Hepatocyte (in vitro differentiated cells): ENCODE measurements at regions not wholly inside any gene's neighbourhood (a gene's known extent, or its start where the extent isn't known, plus 50 kb on each side); places are given as distances from the start of the nearest gene placed in this dataset.
A peak's percentile ranks its signal among the peaks of the same experiment; 100 is the strongest.

ENCODE experiments used
- DNase-seq: peaks from one replicate; pipeline ENCODE4 v3.0.0-alpha.2; 2016; ENCODE audit warnings: low spot score
- H2AFZ ChIP-seq: fragments of 200-600 bp; sonication (generic); 2 replicates; pipeline ENCODE4 v1.6.0; 2016; ENCODE audit warnings: antibody characterized with exemption, mild to moderate bottlenecking
- H3K27ac ChIP-seq: fragments of 200-600 bp; sonication (generic); 2 replicates; pipeline ENCODE4 v1.5.1; 2016; ENCODE audit warnings: mild to moderate bottlenecking
- H3K27me3 ChIP-seq: fragments of 200-600 bp; sonication (generic); 2 replicates; pipeline ENCODE4 v1.6.1; 2016
- H3K36me3 ChIP-seq: fragments of 200-600 bp; sonication (generic); replicated peaks from 2 replicates; pipeline ENCODE4 v1.5.1; 2016; ENCODE audit warnings: low read depth; ENCODE audit not compliant: insufficient read depth
- H3K4me1 ChIP-seq: fragments of 200-600 bp; sonication (generic); 2 replicates; pipeline ENCODE4 v1.5.1; 2016; ENCODE audit warnings: mild to moderate bottlenecking, moderate library complexity; ENCODE audit not compliant: insufficient read depth
- H3K4me2 ChIP-seq: fragments of 200-600 bp; sonication (generic); 2 replicates; pipeline ENCODE4 v1.6.0; 2016
- H3K4me3 ChIP-seq: fragments of 200-600 bp; sonication (generic); 2 replicates; pipeline ENCODE4 v1.5.1; 2016; ENCODE audit warnings: mild to moderate bottlenecking
- H3K79me2 ChIP-seq: fragments of 200-600 bp; sonication (generic); 2 replicates; pipeline ENCODE4 v1.6.0; 2017; ENCODE audit warnings: mild to moderate bottlenecking
- H3K9me2 ChIP-seq: fragments of 200-600 bp; sonication (generic); replicated peaks from 2 replicates; pipeline ENCODE4 v1.6.0; 2017; ENCODE audit warnings: mild to moderate bottlenecking; ENCODE audit not compliant: insufficient read depth
- H3K9me3 ChIP-seq: fragments of 200-600 bp; sonication (generic); 2 replicates; pipeline ENCODE4 v1.5.1; 2016; ENCODE audit warnings: low read depth, mild to moderate bottlenecking
- H4K20me1 ChIP-seq: fragments of 200-600 bp; sonication (generic); 2 replicates; pipeline ENCODE4 v1.6.0; 2016; ENCODE audit warnings: mild to moderate bottlenecking; ENCODE audit not compliant: insufficient read depth, poor library complexity, severe bottlenecking
- EZH2 ChIP-seq: fragments of 200-600 bp; sonication (generic); IDR thresholded peaks from 2 replicates; pipeline ENCODE4 v1.6.1; 2016; ENCODE audit warnings: antibody characterized with exemption, mild to moderate bottlenecking, borderline replicate concordance
- EZH2phosphoT487 ChIP-seq: fragments of 200-600 bp; sonication (generic); IDR thresholded peaks from one replicate; pipeline ENCODE4 v1.6.1; 2018; ENCODE audit warnings: antibody characterized with exemption, mild to moderate bottlenecking, low read depth, moderate library complexity; ENCODE audit not compliant: unreplicated experiment, severe bottlenecking
- WGBS: methylation state at CpG from one replicate; pipeline ENCODE4 v1.1.6; 2016; ENCODE audit warnings: low lambda C conversion rate; ENCODE audit errors: missing lambda C conversion rate; 5-methylcytosine and 5-hydroxymethylcytosine counted together
- TF ChIP-seq, protein P1 (sequence below): fragments of 200-600 bp; sonication (generic); IDR thresholded peaks from 2 replicates; pipeline ENCODE4 v1.5.1; 2016; ENCODE audit warnings: antibody characterized with exemption, mild to moderate bottlenecking; ENCODE audit not compliant: poor library complexity

DNA sequence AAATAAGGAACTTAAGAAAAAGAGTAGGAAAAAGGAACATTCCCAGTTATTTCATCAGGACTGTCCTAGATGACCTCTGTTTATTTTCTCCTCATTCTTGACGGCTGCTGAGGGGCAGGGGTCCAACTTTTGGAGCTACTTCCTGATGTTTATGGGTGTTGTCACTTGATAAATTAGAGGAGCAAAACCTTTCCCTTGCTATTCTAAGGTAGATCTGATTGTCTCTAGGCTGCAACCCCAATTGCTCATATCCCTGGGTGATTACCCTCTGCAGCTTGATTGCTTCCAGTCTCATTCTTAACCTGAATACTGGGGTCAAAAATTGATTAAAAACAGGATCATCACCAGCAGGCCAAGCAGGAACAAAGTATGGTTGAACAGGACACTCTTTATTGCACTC is 311.0 kb upstream of the NDN start:
- no peaks in the 10 kb centered on the region for H3K79me2 ChIP-seq
- WGBS: 38% methylated on average over 1 of the region's 1 CpG
- H3K4me3 ChIP-seq: no peak overlapping the region
- H3K4me2 ChIP-seq: no peak overlapping the region
- no peak overlapping the region for H3K27ac ChIP-seq
- no peaks in the 10 kb centered on the region for H3K9me3 ChIP-seq
- no peaks in the 10 kb centered on the region for H3K4me1 ChIP-seq
- TF ChIP-seq EZH2: no peak
- TF ChIP-seq, protein P1, sequence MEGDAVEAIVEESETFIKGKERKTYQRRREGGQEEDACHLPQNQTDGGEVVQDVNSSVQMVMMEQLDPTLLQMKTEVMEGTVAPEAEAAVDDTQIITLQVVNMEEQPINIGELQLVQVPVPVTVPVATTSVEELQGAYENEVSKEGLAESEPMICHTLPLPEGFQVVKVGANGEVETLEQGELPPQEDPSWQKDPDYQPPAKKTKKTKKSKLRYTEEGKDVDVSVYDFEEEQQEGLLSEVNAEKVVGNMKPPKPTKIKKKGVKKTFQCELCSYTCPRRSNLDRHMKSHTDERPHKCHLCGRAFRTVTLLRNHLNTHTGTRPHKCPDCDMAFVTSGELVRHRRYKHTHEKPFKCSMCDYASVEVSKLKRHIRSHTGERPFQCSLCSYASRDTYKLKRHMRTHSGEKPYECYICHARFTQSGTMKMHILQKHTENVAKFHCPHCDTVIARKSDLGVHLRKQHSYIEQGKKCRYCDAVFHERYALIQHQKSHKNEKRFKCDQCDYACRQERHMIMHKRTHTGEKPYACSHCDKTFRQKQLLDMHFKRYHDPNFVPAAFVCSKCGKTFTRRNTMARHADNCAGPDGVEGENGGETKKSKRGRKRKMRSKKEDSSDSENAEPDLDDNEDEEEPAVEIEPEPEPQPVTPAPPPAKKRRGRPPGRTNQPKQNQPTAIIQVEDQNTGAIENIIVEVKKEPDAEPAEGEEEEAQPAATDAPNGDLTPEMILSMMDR: no peak
- no peak for TF ChIP-seq EZH2phosphoT487
- no peaks in the 10 kb centered on the region for H3K9me2 ChIP-seq
- no peak overlapping the region for H2AFZ ChIP-seq
- H3K36me3 ChIP-seq: no peaks in the 10 kb centered on the region
- no peaks in the 10 kb centered on the region for H3K27me3 ChIP-seq
- H4K20me1 ChIP-seq: no peaks in the 10 kb centered on the region
- DNase-seq: no peak

DNA sequence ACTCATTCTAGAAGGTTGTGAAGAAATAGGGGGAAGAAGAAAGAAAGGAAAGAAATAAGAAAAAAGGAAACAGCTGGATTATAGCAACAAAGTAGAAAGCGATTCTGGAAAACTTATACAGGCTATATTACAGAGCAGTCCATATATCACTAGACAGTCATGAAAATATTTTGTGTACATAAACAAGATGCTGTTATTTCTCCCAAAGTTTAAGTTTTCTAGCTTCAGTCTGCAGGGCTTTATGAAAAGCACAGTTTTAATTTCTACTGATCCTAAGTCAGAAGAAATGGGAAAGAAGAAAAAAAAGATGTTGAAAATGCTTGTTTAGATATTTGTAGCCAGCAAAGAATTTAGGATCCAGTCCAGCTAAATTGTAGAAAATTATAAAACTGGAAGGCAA is 321.4 kb upstream of the NDN start:
- Histone ChIP-seq H3K36me3 (no peaks in the 10 kb centered on the region), H3K4me3 (no peak overlapping the region), H3K9me3 (no peaks in the 10 kb centered on the region), H3K4me2 (no peak overlapping the region), H4K20me1 (no peaks in the 10 kb centered on the region), H3K79me2 (no peaks in the 10 kb centered on the region), H2AFZ (no peak overlapping the region), H3K9me2 (no peaks in the 10 kb centered on the region), H3K27ac (no peak overlapping the region), H3K4me1 (no peaks in the 10 kb centered on the region), H3K27me3 (no peaks in the 10 kb centered on the region)
- WGBS: 84% methylated on average over 1 of the region's 1 CpG
- TF ChIP-seq, protein P1: no peak
- no peak for TF ChIP-seq EZH2phosphoT487
- no peak for TF ChIP-seq EZH2
- DNase-seq: no peak

DNA sequence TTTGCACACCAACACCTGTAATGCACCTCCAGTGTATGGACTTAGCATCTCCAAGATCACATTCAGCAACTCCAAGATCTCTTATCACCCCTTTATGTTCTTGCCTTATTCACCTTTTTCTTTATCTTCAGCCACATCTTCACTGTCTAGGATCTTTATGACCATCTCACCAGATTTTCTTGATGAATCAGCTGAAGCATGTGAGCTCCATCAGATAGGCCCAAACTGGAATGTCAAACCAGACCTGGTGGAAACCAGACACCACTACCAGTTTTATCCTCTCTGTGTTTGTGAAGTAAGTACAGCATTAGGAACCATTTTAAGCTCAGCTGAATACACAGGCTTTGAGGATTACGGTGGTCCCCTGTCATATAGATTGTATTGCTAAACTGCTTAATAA is 330.4 kb upstream of the NDN start:
- Histone ChIP-seq H2AFZ (no peak overlapping the region), H4K20me1 (no peaks in the 10 kb centered on the region), H3K79me2 (no peaks in the 10 kb centered on the region), H3K4me1 (no peaks in the 10 kb centered on the region), H3K4me3 (no peak overlapping the region), H3K27ac (no peak overlapping the region), H3K4me2 (no peak overlapping the region), H3K36me3 (no peaks in the 10 kb centered on the region), H3K27me3 (no peaks in the 10 kb centered on the region), H3K9me2 (no peaks in the 10 kb centered on the region), H3K9me3 (no peaks in the 10 kb centered on the region)
- TF ChIP-seq EZH2: no peak
- TF ChIP-seq, protein P1: no peak
- TF ChIP-seq EZH2phosphoT487: no peak
- WGBS: 55% methylated on average over 1 of the region's 1 CpG
- no peak for DNase-seq

DNA sequence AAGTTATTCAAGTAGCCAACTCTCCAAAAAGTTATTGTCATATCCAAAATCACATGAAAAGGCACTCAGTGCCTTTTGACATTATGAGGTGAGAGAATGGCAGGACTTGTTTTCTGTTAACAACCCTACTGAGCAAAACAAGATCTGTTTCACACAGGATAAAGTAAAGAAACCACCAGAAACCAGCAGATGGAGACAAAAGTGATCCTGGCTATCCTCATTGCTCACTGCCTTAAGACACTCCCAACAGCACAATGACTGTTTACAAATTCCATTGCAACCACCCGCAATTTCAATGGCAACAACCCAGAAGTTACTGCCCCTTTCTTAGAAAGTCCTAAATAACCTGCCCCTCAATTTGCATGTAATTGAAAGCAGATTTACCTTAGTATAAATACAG is 352.6 kb upstream of the NDN start:
- no peaks in the 10 kb centered on the region for H3K27me3 ChIP-seq
- WGBS: 41% methylated on average over 1 of the region's 1 CpG
- H3K4me2 ChIP-seq: no peak overlapping the region
- no peak overlapping the region for H3K27ac ChIP-seq
- H3K9me3 ChIP-seq: no peaks in the 10 kb centered on the region
- H4K20me1 ChIP-seq: no peaks in the 10 kb centered on the region
- no peaks in the 10 kb centered on the region for H3K4me1 ChIP-seq
- no peaks in the 10 kb centered on the region for H3K79me2 ChIP-seq
- no peak for TF ChIP-seq EZH2
- TF ChIP-seq, protein P1: peak; percentile 27
- H3K4me3 ChIP-seq: no peak overlapping the region
- no peaks in the 10 kb centered on the region for H3K36me3 ChIP-seq
- H3K9me2 ChIP-seq: no peaks in the 10 kb centered on the region
- no peak overlapping the region for H2AFZ ChIP-seq
- DNase-seq: no peak
